Liver (tissue), 8 donors: ENCODE measurements at regions not wholly inside any gene's neighbourhood (a gene's known extent, or its start where the extent isn't known, plus 50 kb on each side); places are given as distances from the start of the nearest gene placed in this dataset.

Source experiments
- DNase-seq: peaks from one replicate; pipeline ENCODE4 v3.0.0-alpha.2; 2017; ENCODE audit warnings: low spot score
- H3K27ac ChIP-seq, 2 donors: one replicate each; pipeline ENCODE4 v1.7.0; 2013; ENCODE audit warnings: inconsistent platforms in 2 of 2, low read length in 2 of 2, control low read depth in 1 of 2, low read depth in 1 of 2, mild to moderate bottlenecking in 1 of 2
- H3K27me3 ChIP-seq, 4 donors: one replicate each; pipeline versions ENCODE4 v1.6.1 to v1.7.0; 2013; ENCODE audit warnings: low read length in 3 of 4, inconsistent platforms in 1 of 4, mild to moderate bottlenecking in 1 of 4, moderate library complexity in 1 of 4; ENCODE audit not compliant: control insufficient read depth in 4 of 4, insufficient read depth in 4 of 4
- H3K36me3 ChIP-seq, 4 donors: one replicate each; pipeline versions ENCODE4 v1.6.1 to v1.7.0; 2013; ENCODE audit warnings: low read length in 3 of 4, mild to moderate bottlenecking in 3 of 4, low read depth in 1 of 4, moderate library complexity in 1 of 4; ENCODE audit not compliant: control insufficient read depth in 4 of 4, insufficient read depth in 3 of 4
- H3K4me1 ChIP-seq, 4 donors: one replicate each; pipeline versions ENCODE4 v1.6.1 to v1.7.0; 2013; ENCODE audit warnings: low read length in 3 of 4, mild to moderate bottlenecking in 3 of 4, moderate library complexity in 1 of 4; ENCODE audit not compliant: control insufficient read depth in 4 of 4, insufficient read depth in 4 of 4
- H3K4me3 ChIP-seq, 3 donors: one replicate each; pipeline versions ENCODE4 v1.6.1 to v1.7.0; 2013; ENCODE audit warnings: low read length in 3 of 3, control low read depth in 1 of 3, low read depth in 1 of 3, mild to moderate bottlenecking in 1 of 3
- H3K9ac ChIP-seq, 2 donors: one replicate each; pipeline ENCODE4 v1.7.0; 2013; ENCODE audit warnings: low read length in 2 of 2, mild to moderate bottlenecking in 2 of 2, moderate library complexity in 2 of 2, control low read depth in 1 of 2, low read depth in 1 of 2
- H3K9me3 ChIP-seq, 4 donors: one replicate each; pipeline versions ENCODE4 v1.6.1 to v1.7.0; 2013; ENCODE audit warnings: low read length in 3 of 4; ENCODE audit not compliant: control insufficient read depth in 4 of 4
- ATF3 ChIP-seq: IDR thresholded peaks from 2 replicates; pipeline ENCODE4 v1.6.1; 2016; ENCODE audit warnings: antibody characterized with exemption
- CTCF ChIP-seq: fragments of 150-350 bp; IDR thresholded peaks from 2 replicates; pipeline ENCODE4 v1.5.1; 2017; ENCODE audit warnings: improper control_type of control experiment, low read depth, low read length; ENCODE audit not compliant: missing input control
- EGR1 ChIP-seq, 2 donors: IDR thresholded peaks; 2 replicates each; pipeline ENCODE4 v1.6.1; 2016 to 2018; ENCODE audit warnings: antibody characterized with exemption in 2 of 2, low read depth in 2 of 2
- FOXA1 ChIP-seq: IDR thresholded peaks from 2 replicates; pipeline ENCODE4 v1.6.1; 2016; ENCODE audit warnings: antibody characterized with exemption
- FOXA2 ChIP-seq: IDR thresholded peaks from 2 replicates; pipeline ENCODE4 v1.6.1; 2016; ENCODE audit warnings: antibody characterized with exemption
- GABPA ChIP-seq, 2 donors: IDR thresholded peaks in 1 of 2; conservative IDR thresholded peaks in 1 of 2; 2 replicates each; pipeline ENCODE4 v1.6.1; 2016; ENCODE audit warnings: antibody characterized with exemption in 2 of 2, mild to moderate bottlenecking in 1 of 2, moderate library complexity in 1 of 2
- HNF4A ChIP-seq, 2 donors: conservative IDR thresholded peaks; 2 replicates each; pipeline ENCODE4 v1.6.1; 2016; ENCODE audit warnings: antibody characterized with exemption in 2 of 2, mild to moderate bottlenecking in 2 of 2
- HNF4G ChIP-seq: IDR thresholded peaks from 2 replicates; pipeline ENCODE4 v1.6.1; 2016; ENCODE audit warnings: antibody characterized with exemption
- JUND ChIP-seq, 2 donors: IDR thresholded peaks; 2 replicates each; pipeline ENCODE4 v1.6.1; 2016; ENCODE audit warnings: antibody characterized with exemption in 2 of 2
- MAX ChIP-seq: IDR thresholded peaks from 2 replicates; pipeline ENCODE4 v1.6.1; 2016; ENCODE audit warnings: antibody characterized with exemption
- NR2F2 ChIP-seq: IDR thresholded peaks from 2 replicates; pipeline ENCODE4 v1.6.1; 2016; ENCODE audit warnings: antibody characterized with exemption
- RAD21 ChIP-seq, 2 donors: IDR thresholded peaks; 2 replicates each; pipeline ENCODE4 v1.6.1; 2016; ENCODE audit warnings: antibody characterized with exemption in 2 of 2, mild to moderate bottlenecking in 2 of 2
- REST ChIP-seq: IDR thresholded peaks from 2 replicates; pipeline ENCODE4 v1.6.1; 2016; ENCODE audit warnings: antibody characterized with exemption, mild to moderate bottlenecking
- RXRA ChIP-seq, 2 donors: IDR thresholded peaks; 2 replicates each; pipeline ENCODE4 v1.6.1; 2017 to 2018; ENCODE audit warnings: antibody characterized with exemption in 2 of 2, mild to moderate bottlenecking in 1 of 2
- SP1 ChIP-seq: IDR thresholded peaks from 2 replicates; pipeline ENCODE4 v1.6.1; 2018; ENCODE audit warnings: antibody characterized with exemption, mild to moderate bottlenecking
- TAF1 ChIP-seq: conservative IDR thresholded peaks from 2 replicates; pipeline ENCODE4 v1.6.1; 2016; ENCODE audit warnings: antibody characterized with exemption, mild to moderate bottlenecking
- YY1 ChIP-seq: IDR thresholded peaks from 2 replicates; pipeline ENCODE4 v1.6.1; 2016; ENCODE audit warnings: antibody characterized with exemption, mild to moderate bottlenecking
- ZBTB33 ChIP-seq: IDR thresholded peaks from 2 replicates; pipeline ENCODE4 v1.6.1; 2016; ENCODE audit warnings: antibody characterized with exemption
- WGBS: extraction: QIAGEN DNeasy Blood & Tissue Kit; methylation state at CpG from one replicate; pipeline ENCODE4 v1.1.7; 2013; 5-methylcytosine and 5-hydroxymethylcytosine counted together
- donor health status: healthy.
- donor health status: healthy.
- donor health status: healthy.
- donor health status: healthy.
- donor health status: healthy.

GRCh38 chr2:111638274-111638877 is 245.6 kb downstream of the ANAPC1 start:
- peak; percentile 20 for DNase-seq
- no peak overlapping the region for H3K27ac ChIP-seq
- no peak overlapping the region for H3K9ac ChIP-seq
- H3K4me3 ChIP-seq: no peak overlapping the region
- H3K9me3 ChIP-seq: peaks cover 0 to 3% (median 0%) of the 10 kb centered on the region in 4 donors
- TF ChIP-seq NR2F2 (no peak), HNF4A (conservative IDR thresholded peaks at IDR 0.05) (no peak), GABPA (IDR thresholded peaks at IDR 0.05 in 1 of 2, conservative IDR thresholded peaks at IDR 0.05 in 1 of 2) (no peak), RAD21 (IDR thresholded peaks at IDR 0.05) (no peak), FOXA1 (no peak)
- H3K36me3 ChIP-seq: no peaks in the 10 kb centered on the region
- H3K27me3 ChIP-seq: no peaks in the 10 kb centered on the region
- H3K4me1 ChIP-seq: no peaks in the 10 kb centered on the region
- 98% methylated on average over 4 of the region's 4 CpGs for WGBS

- no peak for DNase-seq
- Histone ChIP-seq H3K4me3 (no peak overlapping the region), H3K9ac (no peak overlapping the region), H3K27ac (no peak overlapping the region), H3K4me1 (no peaks in the 10 kb centered on the region), H3K36me3 (no peaks in the 10 kb centered on the region), H3K9me3 (peaks cover 0 to 3% (median 0%) of the 10 kb centered on the region in 4 donors), H3K27me3 (no peaks in the 10 kb centered on the region)
- TF ChIP-seq HNF4G (no peak), GABPA (IDR thresholded peaks at IDR 0.05 in 1 of 2, conservative IDR thresholded peaks at IDR 0.05 in 1 of 2) (no peak)
- 87% methylated on average over 2 of the region's 2 CpGs for WGBS
Measured at GRCh38 chr2:111640480-111640879, 243.5 kb downstream of the ANAPC1 start.

- H3K9me3 ChIP-seq: peaks cover 0 to 10% (median 1%) of the 10 kb centered on the region in 4 donors
- 90% methylated on average over 2 of the region's 2 CpGs for WGBS
- no peaks in the 10 kb centered on the region for H3K4me1 ChIP-seq
- H3K27me3 ChIP-seq: no peaks in the 10 kb centered on the region
- TF ChIP-seq EGR1 (IDR thresholded peaks at IDR 0.05; ENCODE audit: low read depth in 2 of 2) (no peak), CTCF (no peak), TAF1 (no peak), FOXA2 (no peak), FOXA1 (no peak), RXRA (IDR thresholded peaks at IDR 0.05) (no peak), GABPA (IDR thresholded peaks at IDR 0.05 in 1 of 2, conservative IDR thresholded peaks at IDR 0.05 in 1 of 2) (no peak), RAD21 (IDR thresholded peaks at IDR 0.05) (no peak), ZBTB33 (no peak), MAX (no peak), HNF4G (no peak), REST (no peak), YY1 (no peak), SP1 (no peak), NR2F2 (no peak), HNF4A (conservative IDR thresholded peaks at IDR 0.05) (no peak), JUND (IDR thresholded peaks at IDR 0.05) (no peak), ATF3 (no peak)
- no peak overlapping the region for H3K27ac ChIP-seq
- peak; percentile 31 for DNase-seq
- no peak overlapping the region for H3K9ac ChIP-seq
- H3K36me3 ChIP-seq: no peaks in the 10 kb centered on the region
- H3K4me3 ChIP-seq: no peak overlapping the region
Measured at GRCh38 chr2:111642586-111643327, 241.2 kb downstream of the ANAPC1 start.
